Activated CD4-positive, alpha-beta T cell treated with anti-CD3 and anti-CD28 coated beads, Interleukin-2, amount 50 U/mL, for 16 hours (primary cell): ENCODE measurements at regions not wholly inside any gene's neighbourhood (a gene's known extent, or its start where the extent isn't known, plus 50 kb on each side); places are given as distances from the start of the nearest gene placed in this dataset.
"Not testable (repeated sequence)": the region's sequence is repeated elsewhere in the genome, so short reads cannot be mapped to it uniquely, and the experiment has no call there.

Source experiments
- DNase-seq: peaks from one replicate; pipeline ENCODE4 v3.0.0-alpha.2; 2020

- peak; percentile 55 for DNase-seq
These were observed 97.9 kb upstream of the RGS1 start for GRCh38 chr1:192477630-192478029.

GRCh38 chr1:192485692-192486436, 89.7 kb upstream of the RGS1 start:
- no peak for DNase-seq

GRCh38 chr1:192488058-192488457, 87.5 kb upstream of the RGS1 start:
- DNase-seq: no peak

- no peak for DNase-seq
These were observed 86.5 kb upstream of the RGS1 start for GRCh38 chr1:192489047-192489446.

GRCh38 chr1:192489748-192490147, 85.8 kb upstream of the RGS1 start:
- peak; percentile 28 for DNase-seq

GRCh38 chr1:192491804-192492554, 83.6 kb upstream of the RGS1 start:
- no peak for DNase-seq

GRCh38 chr1:192493584-192493983, 82.0 kb upstream of the RGS1 start:
- no peak for DNase-seq

GRCh38 chr1:192496369-192497056, 79.1 kb upstream of the RGS1 start:
- DNase-seq: no peak

- no peak for DNase-seq
These were observed 78.3 kb upstream of the RGS1 start for GRCh38 chr1:192497214-192497794.

- not testable (repeated sequence) for DNase-seq
These were observed 77.5 kb upstream of the RGS1 start for GRCh38 chr1:192498092-192498491.

- not testable (repeated sequence) for DNase-seq
These were observed 76.5 kb upstream of the RGS1 start for GRCh38 chr1:192499061-192499581.

GRCh38 chr1:192500541-192500940, 75.0 kb upstream of the RGS1 start:
- not testable (repeated sequence) for DNase-seq

GRCh38 chr1:192506741-192507155, 68.8 kb upstream of the RGS1 start:
- peak; percentile 59 for DNase-seq

GRCh38 chr1:192512426-192513162, 63.0 kb upstream of the RGS1 start:
- DNase-seq: no peak

- DNase-seq: no peak
These were observed 62.4 kb upstream of the RGS1 start for GRCh38 chr1:192513196-192513595.

- no peak for DNase-seq
These were observed 61.9 kb upstream of the RGS1 start for GRCh38 chr1:192513697-192514096.

- DNase-seq: peak; percentile 97
These were observed 58.7 kb upstream of the RGS1 start for GRCh38 chr1:192516776-192517297.

GRCh38 chr1:192517716-192518355, 57.7 kb upstream of the RGS1 start:
- DNase-seq: peak; percentile 46

- DNase-seq: peak; percentile 70
These were observed 56.9 kb upstream of the RGS1 start for GRCh38 chr1:192518700-192519099.

GRCh38 chr1:192521734-192522133, 53.8 kb upstream of the RGS1 start:
- peak; percentile 56 for DNase-seq

GRCh38 chr1:192522673-192523072, 52.9 kb upstream of the RGS1 start:
- no peak for DNase-seq

GRCh38 chr1:192524223-192524622, 51.4 kb upstream of the RGS1 start:
- DNase-seq: no peak
